HCT116 (cell line): ENCODE measurements at regions not wholly inside any gene's neighbourhood (a gene's known extent, or its start where the extent isn't known, plus 50 kb on each side); places are given as distances from the start of the nearest gene placed in this dataset.

ENCODE experiments used
- CEBPB ChIP-seq: IDR thresholded peaks from 2 replicates; pipeline ENCODE4 v1.6.1; 2012; ENCODE audit warnings: low read depth
- CTCF ChIP-seq, 3 experiments: fragments of 200-600 bp in 1 of 3; sonication (generic) in 1 of 3; IDR thresholded peaks in 2 of 3; conservative IDR thresholded peaks in 1 of 3; 2 replicates each; pipeline ENCODE4 v1.5.1; 2012 to 2017; ENCODE audit warnings: low read depth in 2 of 3, low read length in 2 of 3, antibody characterized with exemption in 1 of 3, borderline replicate concordance in 1 of 3, control low read depth in 1 of 3, mild to moderate bottlenecking in 1 of 3, mixed read lengths in 1 of 3, mixed run types in 1 of 3, moderate library complexity in 1 of 3; ENCODE audit not compliant: insufficient read depth in 1 of 3
- EZH2phosphoT487 ChIP-seq: fragments of 200-600 bp; IDR thresholded peaks from 2 replicates; pipeline ENCODE4 v1.6.1; 2018; ENCODE audit warnings: antibody characterized with exemption, borderline replicate concordance
- FOSL1 ChIP-seq: IDR thresholded peaks from 2 replicates; pipeline ENCODE4 v1.6.1; 2012; ENCODE audit warnings: low read depth
- JUND ChIP-seq: IDR thresholded peaks from 2 replicates; pipeline ENCODE4 v1.6.1; 2012
- POLR2A ChIP-seq: IDR thresholded peaks from 2 replicates; pipeline ENCODE4 v1.7.0; 2011; ENCODE audit warnings: borderline replicate concordance; ENCODE audit not compliant: insufficient read depth, insufficient read length; ENCODE audit errors: extremely low read depth
- RAD21 ChIP-seq: IDR thresholded peaks from 2 replicates; pipeline ENCODE4 v1.6.1; 2012; ENCODE audit warnings: low read depth, mild to moderate bottlenecking
- REST ChIP-seq: IDR thresholded peaks from 2 replicates; pipeline ENCODE4 v1.6.1; 2012; ENCODE audit warnings: low read depth
- SP1 ChIP-seq: IDR thresholded peaks from 2 replicates; pipeline ENCODE4 v1.6.1; 2012; ENCODE audit warnings: low read depth
- ZBTB33 ChIP-seq: IDR thresholded peaks from 2 replicates; pipeline ENCODE4 v1.6.1; 2011; ENCODE audit warnings: mild to moderate bottlenecking, low read length, moderate library complexity; ENCODE audit not compliant: insufficient replicate concordance; ENCODE audit errors: extremely low read depth
- ZFX ChIP-seq: fragments of 450-650 bp; IDR thresholded peaks from 2 replicates; pipeline ENCODE4 v1.6.1; 2017
- ZNF274 ChIP-seq: fragments of 200-500 bp; sonication (Bioruptor generic); IDR thresholded peaks from 2 replicates; pipeline ENCODE4 v1.6.1; 2014; ENCODE audit warnings: mild to moderate bottlenecking, low read depth, low read length, inconsistent platforms

DNA sequence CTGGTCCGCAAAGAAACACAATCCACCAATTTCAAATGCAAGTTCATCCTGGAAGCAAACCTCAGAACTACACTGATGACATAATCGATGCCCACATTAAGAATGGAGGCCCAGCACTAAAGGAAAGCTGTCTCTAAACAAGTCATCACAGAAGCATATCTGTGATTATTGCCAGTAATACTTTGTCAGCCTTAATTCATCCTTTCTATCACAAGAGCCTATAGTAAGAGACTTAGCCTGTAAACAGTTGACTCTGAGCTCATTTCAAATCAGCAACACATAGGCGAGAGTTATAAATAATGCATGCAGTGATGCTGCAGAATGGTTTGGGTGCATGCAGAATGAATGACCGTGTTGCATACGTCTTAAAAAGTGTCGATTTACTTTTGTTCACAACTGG, 105.9 kb upstream of the ZFP42 start:
- TF ChIP-seq ZNF274 (no peak), CTCF (IDR thresholded peaks at IDR 0.05 in 2 of 3, conservative IDR thresholded peaks at IDR 0.05 in 1 of 3; ENCODE audit: borderline replicate concordance in 1 of 3, insufficient read depth in 1 of 3, low read depth in 2 of 3, low read length in 2 of 3) (no peak), EZH2phosphoT487 (no peak), SP1 (no peak), REST (no peak), FOSL1 (no peak), POLR2A (no peak), ZFX (no peak), RAD21 (no peak), CEBPB (no peak), ZBTB33 (no peak), JUND (no peak)
